Hepatocyte (in vitro differentiated cells): ENCODE measurements at regions not wholly inside any gene's neighbourhood (a gene's known extent, or its start where the extent isn't known, plus 50 kb on each side); places are given as distances from the start of the nearest gene placed in this dataset.

Experiments used
- DNase-seq: peaks from one replicate; pipeline ENCODE4 v3.0.0-alpha.2; 2016; ENCODE audit warnings: low spot score
- H2AFZ ChIP-seq: fragments of 200-600 bp; sonication (generic); 2 replicates; pipeline ENCODE4 v1.6.0; 2016; ENCODE audit warnings: antibody characterized with exemption, mild to moderate bottlenecking
- H3K27ac ChIP-seq: fragments of 200-600 bp; sonication (generic); 2 replicates; pipeline ENCODE4 v1.5.1; 2016; ENCODE audit warnings: mild to moderate bottlenecking
- H3K27me3 ChIP-seq: fragments of 200-600 bp; sonication (generic); 2 replicates; pipeline ENCODE4 v1.6.1; 2016
- H3K36me3 ChIP-seq: fragments of 200-600 bp; sonication (generic); replicated peaks from 2 replicates; pipeline ENCODE4 v1.5.1; 2016; ENCODE audit warnings: low read depth; ENCODE audit not compliant: insufficient read depth
- H3K4me1 ChIP-seq: fragments of 200-600 bp; sonication (generic); 2 replicates; pipeline ENCODE4 v1.5.1; 2016; ENCODE audit warnings: mild to moderate bottlenecking, moderate library complexity; ENCODE audit not compliant: insufficient read depth
- H3K4me2 ChIP-seq: fragments of 200-600 bp; sonication (generic); 2 replicates; pipeline ENCODE4 v1.6.0; 2016
- H3K4me3 ChIP-seq: fragments of 200-600 bp; sonication (generic); 2 replicates; pipeline ENCODE4 v1.5.1; 2016; ENCODE audit warnings: mild to moderate bottlenecking
- H3K79me2 ChIP-seq: fragments of 200-600 bp; sonication (generic); 2 replicates; pipeline ENCODE4 v1.6.0; 2017; ENCODE audit warnings: mild to moderate bottlenecking
- H3K9me2 ChIP-seq: fragments of 200-600 bp; sonication (generic); replicated peaks from 2 replicates; pipeline ENCODE4 v1.6.0; 2017; ENCODE audit warnings: mild to moderate bottlenecking; ENCODE audit not compliant: insufficient read depth
- H3K9me3 ChIP-seq: fragments of 200-600 bp; sonication (generic); 2 replicates; pipeline ENCODE4 v1.5.1; 2016; ENCODE audit warnings: low read depth, mild to moderate bottlenecking
- H4K20me1 ChIP-seq: fragments of 200-600 bp; sonication (generic); 2 replicates; pipeline ENCODE4 v1.6.0; 2016; ENCODE audit warnings: mild to moderate bottlenecking; ENCODE audit not compliant: insufficient read depth, poor library complexity, severe bottlenecking
- EZH2 ChIP-seq: fragments of 200-600 bp; sonication (generic); IDR thresholded peaks from 2 replicates; pipeline ENCODE4 v1.6.1; 2016; ENCODE audit warnings: antibody characterized with exemption, mild to moderate bottlenecking, borderline replicate concordance
- EZH2phosphoT487 ChIP-seq: fragments of 200-600 bp; sonication (generic); IDR thresholded peaks from one replicate; pipeline ENCODE4 v1.6.1; 2018; ENCODE audit warnings: antibody characterized with exemption, mild to moderate bottlenecking, low read depth, moderate library complexity; ENCODE audit not compliant: unreplicated experiment, severe bottlenecking
- WGBS: methylation state at CpG from one replicate; pipeline ENCODE4 v1.1.6; 2016; ENCODE audit warnings: low lambda C conversion rate; ENCODE audit errors: missing lambda C conversion rate; 5-methylcytosine and 5-hydroxymethylcytosine counted together
- TF ChIP-seq, protein P1 (sequence below): fragments of 200-600 bp; sonication (generic); IDR thresholded peaks from 2 replicates; pipeline ENCODE4 v1.5.1; 2016; ENCODE audit warnings: antibody characterized with exemption, mild to moderate bottlenecking; ENCODE audit not compliant: poor library complexity

GRCh38 chr1:55380355-55380970, 165.3 kb upstream of the USP24 start:
- no peak for DNase-seq
- no peaks in the 10 kb centered on the region for H3K79me2 ChIP-seq
- H3K9me2 ChIP-seq: no peaks in the 10 kb centered on the region
- WGBS: 95% methylated on average over 4 of the region's 4 CpGs
- no peak overlapping the region for H3K4me2 ChIP-seq
- H3K27me3 ChIP-seq: no peaks in the 10 kb centered on the region
- no peaks in the 10 kb centered on the region for H3K4me1 ChIP-seq
- H2AFZ ChIP-seq: no peak overlapping the region
- no peak overlapping the region for H3K27ac ChIP-seq
- TF ChIP-seq, protein P1, sequence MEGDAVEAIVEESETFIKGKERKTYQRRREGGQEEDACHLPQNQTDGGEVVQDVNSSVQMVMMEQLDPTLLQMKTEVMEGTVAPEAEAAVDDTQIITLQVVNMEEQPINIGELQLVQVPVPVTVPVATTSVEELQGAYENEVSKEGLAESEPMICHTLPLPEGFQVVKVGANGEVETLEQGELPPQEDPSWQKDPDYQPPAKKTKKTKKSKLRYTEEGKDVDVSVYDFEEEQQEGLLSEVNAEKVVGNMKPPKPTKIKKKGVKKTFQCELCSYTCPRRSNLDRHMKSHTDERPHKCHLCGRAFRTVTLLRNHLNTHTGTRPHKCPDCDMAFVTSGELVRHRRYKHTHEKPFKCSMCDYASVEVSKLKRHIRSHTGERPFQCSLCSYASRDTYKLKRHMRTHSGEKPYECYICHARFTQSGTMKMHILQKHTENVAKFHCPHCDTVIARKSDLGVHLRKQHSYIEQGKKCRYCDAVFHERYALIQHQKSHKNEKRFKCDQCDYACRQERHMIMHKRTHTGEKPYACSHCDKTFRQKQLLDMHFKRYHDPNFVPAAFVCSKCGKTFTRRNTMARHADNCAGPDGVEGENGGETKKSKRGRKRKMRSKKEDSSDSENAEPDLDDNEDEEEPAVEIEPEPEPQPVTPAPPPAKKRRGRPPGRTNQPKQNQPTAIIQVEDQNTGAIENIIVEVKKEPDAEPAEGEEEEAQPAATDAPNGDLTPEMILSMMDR: no peak
- TF ChIP-seq EZH2phosphoT487 (no peak), EZH2 (no peak)
- no peak overlapping the region for H3K4me3 ChIP-seq
- H3K36me3 ChIP-seq: no peaks in the 10 kb centered on the region
- no peaks in the 10 kb centered on the region for H4K20me1 ChIP-seq
- no peaks in the 10 kb centered on the region for H3K9me3 ChIP-seq

DNA sequence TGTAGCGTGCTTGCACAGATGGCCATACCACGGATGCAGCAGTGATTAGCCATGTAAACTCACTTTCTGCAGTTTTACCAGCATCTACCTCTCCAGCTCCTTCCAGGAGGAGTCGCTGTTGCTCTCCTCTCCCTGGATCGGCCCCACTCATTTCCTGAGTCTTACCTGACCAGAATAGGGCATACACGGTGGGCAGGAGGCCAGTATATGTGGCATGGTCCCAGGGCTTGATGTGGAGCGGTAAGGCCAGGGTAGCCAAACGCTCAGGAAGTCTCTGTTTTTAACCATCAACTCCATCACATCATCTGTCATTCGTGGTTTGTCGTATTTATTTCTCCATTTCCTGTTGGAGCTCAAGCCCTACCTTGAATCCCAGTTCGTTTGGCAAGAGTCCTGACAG, 163.4 kb upstream of the USP24 start:
- Histone ChIP-seq H3K27me3 (no peaks in the 10 kb centered on the region), H3K9me3 (no peaks in the 10 kb centered on the region), H3K27ac (no peak overlapping the region), H3K4me3 (no peak overlapping the region), H3K9me2 (no peaks in the 10 kb centered on the region), H2AFZ (no peak overlapping the region), H3K36me3 (no peaks in the 10 kb centered on the region), H3K4me1 (no peaks in the 10 kb centered on the region), H4K20me1 (no peaks in the 10 kb centered on the region), H3K79me2 (no peaks in the 10 kb centered on the region), H3K4me2 (no peak overlapping the region)
- TF ChIP-seq EZH2phosphoT487 (no peak), EZH2 (no peak)
- TF ChIP-seq, protein P1: peak; percentile 72
- peak; percentile 73 for DNase-seq
- WGBS: 49% methylated on average over 10 of the region's 10 CpGs

DNA sequence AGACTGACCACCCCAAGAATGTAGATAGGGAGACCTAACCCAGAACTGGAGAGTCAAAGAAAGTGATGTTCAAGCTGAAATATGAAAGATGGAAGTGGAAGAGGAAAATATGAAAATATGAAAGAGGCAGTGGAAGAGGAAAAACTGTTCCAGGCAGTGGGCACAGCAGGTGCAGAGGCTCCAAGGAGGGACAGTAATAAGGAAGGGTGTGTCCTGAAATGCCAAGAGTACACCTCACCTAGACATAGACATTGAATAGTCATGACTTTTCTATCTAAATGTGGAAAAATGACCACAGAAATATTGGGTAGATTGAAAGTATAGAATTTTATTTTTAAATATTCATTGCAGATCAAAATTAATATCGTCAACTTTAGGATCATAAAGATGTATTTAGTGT, 161.7 kb upstream of the USP24 start:
- H3K4me3 ChIP-seq: no peak overlapping the region
- no peak overlapping the region for H3K27ac ChIP-seq
- H3K27me3 ChIP-seq: no peaks in the 10 kb centered on the region
- H4K20me1 ChIP-seq: no peaks in the 10 kb centered on the region
- H3K79me2 ChIP-seq: no peaks in the 10 kb centered on the region
- no peaks in the 10 kb centered on the region for H3K36me3 ChIP-seq
- TF ChIP-seq, protein P1: no peak
- TF ChIP-seq EZH2 (no peak), EZH2phosphoT487 (no peak)
- no peaks in the 10 kb centered on the region for H3K9me3 ChIP-seq
- 95% methylated on average over 1 of the region's 1 CpG for WGBS
- no peak for DNase-seq
- no peak overlapping the region for H3K4me2 ChIP-seq
- no peak overlapping the region for H2AFZ ChIP-seq
- no peaks in the 10 kb centered on the region for H3K9me2 ChIP-seq
- no peaks in the 10 kb centered on the region for H3K4me1 ChIP-seq
